Naive B cell (primary cell): ENCODE measurements at regions not wholly inside any gene's neighbourhood (a gene's known extent, or its start where the extent isn't known, plus 50 kb on each side); places are given as distances from the start of the nearest gene placed in this dataset.

Source experiments
- ATAC-seq, 2 donors: fragments of 150-1000 bp; cut with Tn5 transposase; 2 replicates each; pipeline ENCODE4 v1.10.0; 2021; ENCODE audit warnings: low read depth in 2 of 2, mild to moderate bottlenecking in 2 of 2, moderate library complexity in 2 of 2
- DNase-seq: peaks from one replicate; pipeline ENCODE4 v3.0.0; 2022
- H3K27ac Mint-ChIP-seq, 6 donors: one replicate each; pipeline ENCODE4 v1.8.0; 2020 to 2022; ENCODE audit warnings: mild to moderate bottlenecking in 6 of 6, mixed read lengths in 6 of 6, moderate library complexity in 5 of 6, inconsistent platforms in 2 of 6
- H3K27me3 Mint-ChIP-seq, 3 donors: one replicate each; pipeline ENCODE4 v1.8.0; 2021 to 2022; ENCODE audit warnings: mixed read lengths in 3 of 3, mild to moderate bottlenecking in 1 of 3
- H3K36me3 Mint-ChIP-seq, 2 donors: one replicate each; pipeline ENCODE4 v1.8.0; 2020 to 2022; ENCODE audit warnings: mixed read lengths in 2 of 2, inconsistent platforms in 1 of 2, mild to moderate bottlenecking in 1 of 2
- H3K4me1 Mint-ChIP-seq, 3 donors: one replicate each; pipeline ENCODE4 v1.8.0; 2020 to 2022; ENCODE audit warnings: mixed read lengths in 3 of 3, inconsistent platforms in 1 of 3, mild to moderate bottlenecking in 1 of 3, moderate library complexity in 1 of 3
- H3K4me3 Mint-ChIP-seq, 8 donors: one replicate each; pipeline ENCODE4 v1.8.0; 2020 to 2022; ENCODE audit warnings: mild to moderate bottlenecking in 8 of 8, mixed read lengths in 8 of 8, moderate library complexity in 8 of 8, inconsistent platforms in 2 of 8
- H3K9me3 Mint-ChIP-seq, 7 donors: one replicate each; pipeline ENCODE4 v1.8.0; 2020 to 2022; ENCODE audit warnings: mixed read lengths in 7 of 7, mild to moderate bottlenecking in 5 of 7, inconsistent platforms in 2 of 7, moderate library complexity in 1 of 7

GRCh38 chr5:89299998-89300397 lies 417.0 kb upstream of the MEF2C start:
- H3K4me1 Mint-ChIP-seq = peaks cover 29 to 48% (median 29%) of the 10 kb centered on the region in 3 donors
- peak overlapping the region in 1 of 6 donors; percentile 7 for H3K27ac Mint-ChIP-seq
- no peak for ATAC-seq
- H3K9me3 Mint-ChIP-seq = peaks cover 0 to 5% (median 2%) of the 10 kb centered on the region in 7 donors
- DNase-seq = no peak
- no peaks in the 10 kb centered on the region for H3K27me3 Mint-ChIP-seq
- H3K4me3 Mint-ChIP-seq = peak overlapping the region in 2 of 8 donors; percentile 0
- H3K36me3 Mint-ChIP-seq = peaks cover 0 to 4% of the 10 kb centered on the region in 2 donors

- Mint-ChIP-seq H3K9me3 (peaks cover 0 to 5% (median 2%) of the 10 kb centered on the region in 7 donors), H3K27ac (peak overlapping the region in 2 of 6 donors; percentile 4 to 12), H3K27me3 (no peaks in the 10 kb centered on the region), H3K4me3 (no peak overlapping the region), H3K4me1 (peaks cover 33 to 49% (median 47%) of the 10 kb centered on the region in 3 donors), H3K36me3 (peaks cover 0 to 4% of the 10 kb centered on the region in 2 donors)
- no peak for ATAC-seq
- no peak for DNase-seq
Measured at GRCh38 chr5:89297066-89297465, 414.1 kb upstream of the MEF2C start.

DNA sequence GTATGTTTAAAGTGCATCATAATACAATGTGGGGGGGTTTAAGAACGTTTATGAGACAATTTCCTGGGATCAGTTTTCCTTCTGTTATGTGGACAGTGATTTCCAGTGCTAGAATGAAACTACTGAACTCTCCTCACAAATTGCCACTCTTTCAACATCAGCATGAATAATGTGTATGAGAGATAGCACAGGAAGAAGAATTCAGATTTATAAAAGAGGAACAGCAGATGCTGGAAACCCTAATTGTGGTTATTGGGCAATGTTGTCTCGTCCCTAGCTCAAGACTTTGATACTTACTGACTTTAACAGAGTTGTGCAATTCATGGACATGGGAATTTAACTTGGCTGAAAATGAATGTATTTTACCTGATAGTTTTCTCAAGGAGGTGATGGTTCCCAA lies 410.8 kb upstream of the MEF2C start:
- H3K36me3 Mint-ChIP-seq = peaks cover 0 to 4% of the 10 kb centered on the region in 2 donors
- ATAC-seq = peak; percentile 83 to 91

GRCh38 chr5:89292487-89292886 lies 409.5 kb upstream of the MEF2C start:
- Mint-ChIP-seq H3K27ac (peak overlapping the region in 2 of 6 donors; percentile 28 to 77), H3K27me3 (no peaks in the 10 kb centered on the region), H3K4me3 (peak overlapping the region in 2 of 8 donors; percentile 9 to 62), H3K36me3 (no peaks in the 10 kb centered on the region), H3K4me1 (peaks cover 25 to 51% (median 50%) of the 10 kb centered on the region in 3 donors), H3K9me3 (peaks cover 0 to 3% (median 0%) of the 10 kb centered on the region in 7 donors)
- DNase-seq (no peak), ATAC-seq (no peak)

More for the DNA sequence above, 410.8 kb upstream of the MEF2C start:
- H3K27ac Mint-ChIP-seq = peak overlapping the region in 4 of 6 donors; percentile 19 to 89 (median 56)
- no peak for DNase-seq
- H3K4me3 Mint-ChIP-seq = peak overlapping the region; percentile 12 to 91 (median 60)
- peaks cover 0 to 3% (median 0%) of the 10 kb centered on the region in 7 donors for H3K9me3 Mint-ChIP-seq
- peaks cover 22 to 47% (median 46%) of the 10 kb centered on the region in 3 donors for H3K4me1 Mint-ChIP-seq
- no peaks in the 10 kb centered on the region for H3K27me3 Mint-ChIP-seq

DNA sequence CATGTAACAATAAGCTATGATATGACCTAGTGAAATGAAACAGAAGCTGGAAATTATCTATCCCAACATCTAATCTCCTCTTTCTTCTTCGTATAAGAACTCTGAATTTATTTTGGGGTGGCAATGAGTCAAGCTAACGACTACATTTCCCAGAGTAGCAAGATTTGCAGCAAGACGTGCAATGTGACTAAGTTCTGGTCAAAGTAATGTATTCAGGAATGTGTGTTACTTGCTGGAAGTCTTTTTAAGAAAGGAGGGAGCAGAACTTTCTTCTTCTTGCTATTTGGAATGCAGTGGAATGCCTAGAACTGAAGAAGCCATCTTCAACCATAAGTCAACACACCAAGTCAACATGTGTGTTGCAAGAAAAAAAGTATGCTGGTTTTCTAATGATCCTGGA lies 406.6 kb upstream of the MEF2C start:
- ATAC-seq = no peak
- Mint-ChIP-seq H3K4me1 (peaks cover 33 to 68% (median 67%) of the 10 kb centered on the region in 3 donors), H3K27ac (peak overlapping the region in 3 of 6 donors; percentile 2 to 36 (median 34)), H3K27me3 (no peaks in the 10 kb centered on the region), H3K36me3 (no peaks in the 10 kb centered on the region), H3K4me3 (no peak overlapping the region), H3K9me3 (peaks cover 0 to 3% (median 0%) of the 10 kb centered on the region in 7 donors)
- no peak for DNase-seq

DNA sequence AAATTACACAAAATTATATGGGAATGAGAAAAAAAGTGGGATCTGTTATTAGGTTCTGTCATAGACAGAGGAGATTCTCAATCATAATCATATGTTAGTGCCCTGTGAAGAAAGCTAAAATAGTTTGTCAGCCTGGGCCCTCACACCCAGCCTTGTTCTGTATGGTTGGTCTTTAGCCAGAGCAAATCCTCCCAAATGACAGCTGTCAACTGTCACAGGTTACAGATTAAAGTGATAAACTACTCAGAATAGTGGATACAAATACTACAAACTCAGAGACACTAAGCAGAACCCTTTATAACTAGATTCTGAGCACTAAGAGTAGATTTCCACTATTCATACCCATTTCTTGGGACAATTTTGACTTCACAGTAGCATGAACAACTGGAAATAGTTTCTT lies 405.0 kb upstream of the MEF2C start:
- H3K36me3 Mint-ChIP-seq = no peaks in the 10 kb centered on the region
- no peak for ATAC-seq

DNA sequence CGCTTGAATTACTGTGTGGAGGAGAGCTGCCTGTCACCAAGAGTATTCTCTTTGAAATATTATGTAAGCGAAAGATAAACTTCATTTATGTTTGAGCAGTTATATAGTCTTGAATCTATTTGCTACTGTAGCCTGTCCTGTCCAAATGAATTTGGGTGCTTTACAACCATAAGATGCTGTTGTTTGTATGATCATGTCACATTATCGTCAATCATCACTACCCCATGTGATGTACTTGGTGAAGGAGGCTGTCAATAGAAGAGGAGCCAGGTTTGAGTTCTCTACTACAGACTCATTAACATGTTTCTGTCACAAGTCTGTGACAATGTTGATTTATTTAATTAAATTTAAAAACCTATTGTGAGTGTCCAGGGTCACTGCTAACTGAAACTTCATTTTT lies 403.3 kb upstream of the MEF2C start:
- DNase-seq (no peak), ATAC-seq (no peak)
- Mint-ChIP-seq H3K4me3 (no peak overlapping the region), H3K27ac (peak overlapping the region in 1 of 6 donors; percentile 61), H3K36me3 (no peaks in the 10 kb centered on the region), H3K9me3 (peaks cover 0 to 2% (median 0%) of the 10 kb centered on the region in 7 donors), H3K27me3 (no peaks in the 10 kb centered on the region), H3K4me1 (peaks cover 26 to 69% (median 66%) of the 10 kb centered on the region in 3 donors)

More for the DNA sequence above, 405.0 kb upstream of the MEF2C start:
- Mint-ChIP-seq H3K27me3 (no peaks in the 10 kb centered on the region), H3K4me3 (no peak overlapping the region), H3K4me1 (peaks cover 26 to 60% (median 58%) of the 10 kb centered on the region in 3 donors), H3K27ac (no peak overlapping the region), H3K9me3 (peaks cover 0 to 3% (median 0%) of the 10 kb centered on the region in 7 donors)
- DNase-seq = no peak

GRCh38 chr5:89283728-89284493 lies 400.9 kb upstream of the MEF2C start:
- ATAC-seq (no peak), DNase-seq (no peak)
- H3K9me3 Mint-ChIP-seq = peaks cover 0 to 2% (median 0%) of the 10 kb centered on the region in 7 donors
- H3K4me1 Mint-ChIP-seq = peaks cover 36 to 70% (median 69%) of the 10 kb centered on the region in 3 donors
- H3K36me3 Mint-ChIP-seq = no peaks in the 10 kb centered on the region
- H3K4me3 Mint-ChIP-seq = peak overlapping the region in 1 of 8 donors; percentile 2
- H3K27me3 Mint-ChIP-seq = no peaks in the 10 kb centered on the region
- no peak overlapping the region for H3K27ac Mint-ChIP-seq

DNA sequence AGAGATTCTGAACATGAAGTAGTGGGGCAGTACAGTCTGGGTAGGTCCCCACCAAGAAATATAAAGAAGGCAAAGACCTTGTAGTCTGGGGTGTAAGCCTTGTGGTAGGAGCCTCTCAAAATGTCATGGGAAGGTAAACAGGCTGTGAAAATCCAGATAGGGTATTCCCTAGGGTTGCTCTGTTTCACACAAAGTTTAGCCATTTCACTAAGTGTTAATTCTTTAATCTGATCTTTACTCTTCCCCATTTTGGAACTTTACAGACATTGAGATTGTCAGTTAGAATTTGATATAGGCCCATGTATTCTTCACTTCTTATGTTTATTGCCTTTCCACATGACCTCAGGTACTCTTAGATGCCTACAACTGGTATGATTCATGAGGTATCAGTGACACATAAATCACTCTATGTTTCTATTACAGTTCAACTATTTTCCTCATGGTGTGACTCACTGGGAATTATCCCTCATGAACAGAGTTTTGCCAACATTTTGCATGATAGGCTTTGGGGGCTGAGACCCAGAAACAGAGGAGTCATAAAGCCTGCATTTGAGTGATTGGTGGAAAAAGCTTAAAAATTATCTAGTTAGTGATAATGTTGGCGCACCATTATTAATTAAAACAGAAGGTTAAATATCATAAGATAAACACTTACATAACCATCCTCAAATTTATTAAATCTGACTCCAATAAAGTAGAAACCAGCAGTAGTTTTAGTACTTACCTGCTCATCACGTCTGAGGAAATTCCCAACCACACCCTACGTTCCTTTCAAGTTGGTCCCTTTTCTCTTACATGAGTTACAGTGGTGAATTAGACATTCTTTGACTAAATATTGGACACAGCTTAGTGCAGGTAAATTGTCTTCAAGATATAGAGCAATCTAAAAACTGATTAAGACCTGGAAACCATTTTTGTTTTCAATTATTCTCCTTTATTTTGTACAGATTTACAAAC lies 399.8 kb upstream of the MEF2C start:
- Mint-ChIP-seq H3K9me3 (peaks cover 0 to 2% (median 0%) of the 10 kb centered on the region in 7 donors), H3K27ac (peak overlapping the region in 1 of 6 donors; percentile 30), H3K4me3 (peak overlapping the region in 1 of 8 donors; percentile 2), H3K27me3 (no peaks in the 10 kb centered on the region), H3K4me1 (peaks cover 40 to 75% (median 72%) of the 10 kb centered on the region in 3 donors), H3K36me3 (peaks cover 0 to 4% of the 10 kb centered on the region in 2 donors)
- ATAC-seq (no peak), DNase-seq (no peak)

GRCh38 chr5:89281766-89282553 lies 399.0 kb upstream of the MEF2C start:
- H3K4me1 Mint-ChIP-seq = peaks cover 43 to 78% (median 74%) of the 10 kb centered on the region in 3 donors
- DNase-seq (no peak), ATAC-seq (no peak)
- H3K27me3 Mint-ChIP-seq = no peaks in the 10 kb centered on the region
- peak overlapping the region in 5 of 6 donors; percentile 24 to 84 (median 46) for H3K27ac Mint-ChIP-seq
- H3K36me3 Mint-ChIP-seq = peaks cover 4 to 6% of the 10 kb centered on the region in 2 donors
- peaks cover 0 to 5% (median 4%) of the 10 kb centered on the region in 7 donors for H3K9me3 Mint-ChIP-seq
- no peak overlapping the region for H3K4me3 Mint-ChIP-seq

GRCh38 chr5:89281211-89281610 lies 398.2 kb upstream of the MEF2C start:
- peaks cover 0 to 10% (median 9%) of the 10 kb centered on the region in 7 donors for H3K9me3 Mint-ChIP-seq
- DNase-seq (no peak), ATAC-seq (no peak)
- H3K4me3 Mint-ChIP-seq = peak overlapping the region in 2 of 8 donors; percentile 4 to 22
- peak overlapping the region in 4 of 6 donors; percentile 20 to 84 (median 65) for H3K27ac Mint-ChIP-seq
- H3K4me1 Mint-ChIP-seq = peaks cover 45 to 80% (median 79%) of the 10 kb centered on the region in 3 donors
- peaks cover 8 to 13% of the 10 kb centered on the region in 2 donors for H3K36me3 Mint-ChIP-seq
- H3K27me3 Mint-ChIP-seq = no peaks in the 10 kb centered on the region
